GM12874 (cell line): ENCODE measurements at regions not wholly inside any gene's neighbourhood (a gene's known extent, or its start where the extent isn't known, plus 50 kb on each side); places are given as distances from the start of the nearest gene placed in this dataset.

Experiments used
- CTCF ChIP-seq: IDR thresholded peaks from 2 replicates; pipeline ENCODE4 v1.5.1; 2011; ENCODE audit warnings: low read depth, mild to moderate bottlenecking, control low read depth, low read length, moderate library complexity; ENCODE audit not compliant: insufficient read depth

- no peak for TF ChIP-seq CTCF
Measured at GRCh38 chr20:22814471-22815205, 220.5 kb upstream of the SSTR4 start.

- no peak for TF ChIP-seq CTCF
Measured at GRCh38 chr20:22815206-22815551, 219.9 kb upstream of the SSTR4 start.

- no peak for TF ChIP-seq CTCF
Measured at GRCh38 chr20:22815603-22816315, 219.4 kb upstream of the SSTR4 start.

- no peak for TF ChIP-seq CTCF
Measured at GRCh38 chr20:22818636-22819035, 216.5 kb upstream of the SSTR4 start.

GRCh38 chr20:22819112-22819511 lies 216.0 kb upstream of the SSTR4 start:
- no peak for TF ChIP-seq CTCF

- no peak for TF ChIP-seq CTCF
Measured at GRCh38 chr20:22819784-22820183, 215.3 kb upstream of the SSTR4 start.

GRCh38 chr20:22821081-22821727 lies 213.9 kb upstream of the SSTR4 start:
- TF ChIP-seq CTCF = no peak
